HepG2 (cell line): ENCODE measurements at regions not wholly inside any gene's neighbourhood (a gene's known extent, or its start where the extent isn't known, plus 50 kb on each side); places are given as distances from the start of the nearest gene placed in this dataset.

Source experiments
- JUND ChIP-seq: sonication (generic); formaldehyde crosslinking; IDR thresholded peaks from 2 replicates; pipeline ENCODE4 v1.8.0; 2022; ENCODE audit warnings: mild to moderate bottlenecking, missing genetic modification reagents
- KAT8 ChIP-seq: IDR thresholded peaks from 2 replicates; pipeline ENCODE4 v1.6.1; 2016; ENCODE audit warnings: missing genetic modification reagents, missing compliant biosample characterization
- MAFF ChIP-seq: IDR thresholded peaks from 2 replicates; pipeline ENCODE4 v1.6.1; 2011; ENCODE audit warnings: low read depth, low read length, improper control_type of control experiment
- MAFK ChIP-seq, 2 experiments: IDR thresholded peaks in 1 of 2; conservative IDR thresholded peaks in 1 of 2; 2 replicates each; pipeline ENCODE4 v1.6.1; 2011; ENCODE audit warnings: improper control_type of control experiment in 2 of 2, low read length in 2 of 2
- SP4 ChIP-seq: sonication (generic); formaldehyde crosslinking; IDR thresholded peaks from 2 replicates; pipeline ENCODE4 v1.8.1; 2023; ENCODE audit warnings: mild to moderate bottlenecking, missing genetic modification reagents
- TF ChIP-seq, protein P1 (sequence below): sonication (generic); formaldehyde crosslinking; IDR thresholded peaks from 2 replicates; pipeline ENCODE4 v1.5.0; 2020; ENCODE audit warnings: mild to moderate bottlenecking, missing genetic modification reagents, borderline replicate concordance

GRCh38 chr11:28677721-28678120, 569.5 kb downstream of the METTL15 start (continued):
- TF ChIP-seq, protein P1, sequence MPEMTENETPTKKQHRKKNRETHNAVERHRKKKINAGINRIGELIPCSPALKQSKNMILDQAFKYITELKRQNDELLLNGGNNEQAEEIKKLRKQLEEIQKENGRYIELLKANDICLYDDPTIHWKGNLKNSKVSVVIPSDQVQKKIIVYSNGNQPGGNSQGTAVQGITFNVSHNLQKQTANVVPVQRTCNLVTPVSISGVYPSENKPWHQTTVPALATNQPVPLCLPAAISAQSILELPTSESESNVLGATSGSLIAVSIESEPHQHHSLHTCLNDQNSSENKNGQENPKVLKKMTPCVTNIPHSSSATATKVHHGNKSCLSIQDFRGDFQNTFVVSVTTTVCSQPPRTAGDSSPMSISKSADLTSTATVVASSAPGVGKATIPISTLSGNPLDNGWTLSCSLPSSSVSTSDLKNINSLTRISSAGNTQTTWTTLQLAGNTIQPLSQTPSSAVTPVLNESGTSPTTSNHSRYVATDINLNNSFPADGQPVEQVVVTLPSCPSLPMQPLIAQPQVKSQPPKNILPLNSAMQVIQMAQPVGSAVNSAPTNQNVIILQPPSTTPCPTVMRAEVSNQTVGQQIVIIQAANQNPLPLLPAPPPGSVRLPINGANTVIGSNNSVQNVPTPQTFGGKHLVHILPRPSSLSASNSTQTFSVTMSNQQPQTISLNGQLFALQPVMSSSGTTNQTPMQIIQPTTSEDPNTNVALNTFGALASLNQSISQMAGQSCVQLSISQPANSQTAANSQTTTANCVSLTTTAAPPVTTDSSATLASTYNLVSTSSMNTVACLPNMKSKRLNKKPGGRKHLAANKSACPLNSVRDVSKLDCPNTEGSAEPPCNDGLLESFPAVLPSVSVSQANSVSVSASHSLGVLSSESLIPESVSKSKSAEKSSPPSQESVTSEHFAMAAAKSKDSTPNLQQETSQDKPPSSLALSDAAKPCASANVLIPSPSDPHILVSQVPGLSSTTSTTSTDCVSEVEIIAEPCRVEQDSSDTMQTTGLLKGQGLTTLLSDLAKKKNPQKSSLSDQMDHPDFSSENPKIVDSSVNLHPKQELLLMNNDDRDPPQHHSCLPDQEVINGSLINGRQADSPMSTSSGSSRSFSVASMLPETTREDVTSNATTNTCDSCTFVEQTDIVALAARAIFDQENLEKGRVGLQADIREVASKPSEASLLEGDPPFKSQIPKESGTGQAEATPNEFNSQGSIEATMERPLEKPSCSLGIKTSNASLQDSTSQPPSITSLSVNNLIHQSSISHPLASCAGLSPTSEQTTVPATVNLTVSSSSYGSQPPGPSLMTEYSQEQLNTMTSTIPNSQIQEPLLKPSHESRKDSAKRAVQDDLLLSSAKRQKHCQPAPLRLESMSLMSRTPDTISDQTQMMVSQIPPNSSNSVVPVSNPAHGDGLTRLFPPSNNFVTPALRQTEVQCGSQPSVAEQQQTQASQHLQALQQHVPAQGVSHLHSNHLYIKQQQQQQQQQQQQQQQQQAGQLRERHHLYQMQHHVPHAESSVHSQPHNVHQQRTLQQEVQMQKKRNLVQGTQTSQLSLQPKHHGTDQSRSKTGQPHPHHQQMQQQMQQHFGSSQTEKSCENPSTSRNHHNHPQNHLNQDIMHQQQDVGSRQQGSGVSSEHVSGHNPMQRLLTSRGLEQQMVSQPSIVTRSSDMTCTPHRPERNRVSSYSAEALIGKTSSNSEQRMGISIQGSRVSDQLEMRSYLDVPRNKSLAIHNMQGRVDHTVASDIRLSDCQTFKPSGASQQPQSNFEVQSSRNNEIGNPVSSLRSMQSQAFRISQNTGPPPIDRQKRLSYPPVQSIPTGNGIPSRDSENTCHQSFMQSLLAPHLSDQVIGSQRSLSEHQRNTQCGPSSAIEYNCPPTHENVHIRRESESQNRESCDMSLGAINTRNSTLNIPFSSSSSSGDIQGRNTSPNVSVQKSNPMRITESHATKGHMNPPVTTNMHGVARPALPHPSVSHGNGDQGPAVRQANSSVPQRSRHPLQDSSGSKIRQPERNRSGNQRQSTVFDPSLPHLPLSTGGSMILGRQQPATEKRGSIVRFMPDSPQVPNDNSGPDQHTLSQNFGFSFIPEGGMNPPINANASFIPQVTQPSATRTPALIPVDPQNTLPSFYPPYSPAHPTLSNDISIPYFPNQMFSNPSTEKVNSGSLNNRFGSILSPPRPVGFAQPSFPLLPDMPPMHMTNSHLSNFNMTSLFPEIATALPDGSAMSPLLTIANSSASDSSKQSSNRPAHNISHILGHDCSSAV (CRISPR knock-in tag) = no peak
- TF ChIP-seq MAFF (0 out of 2 replicates have a peak, but pooled peaks have one; percentile 37), KAT8 (CRISPR knock-in tag) (no peak), SP4 (no peak), MAFK (conservative IDR thresholded peaks at IDR 0.05 in 1 of 2, IDR thresholded peaks at IDR 0.05 in 1 of 2; ENCODE audit: low read length in 2 of 2) (peak; percentile 6 to 75; a peak in 2 of 4 replicates), JUND (CRISPR knock-in tag) (no peak)
